GM19025 (cell line): ENCODE measurements at regions not wholly inside any gene's neighbourhood (a gene's known extent, or its start where the extent isn't known, plus 50 kb on each side); places are given as distances from the start of the nearest gene placed in this dataset.
"Not testable (repeated sequence)": the region's sequence is repeated elsewhere in the genome, so short reads cannot be mapped to it uniquely, and the experiment has no call there.

Source experiments
- ATAC-seq: cut with Tn5 transposase; IDR thresholded peaks from one replicate; pipeline ENCODE4 v1.9.1; 2021; ENCODE audit warnings: mild to moderate bottlenecking, low read depth, moderate library complexity; ENCODE audit not compliant: unreplicated experiment

GRCh38 chr1:188958461-188959115 is 1519.1 kb downstream of the BRINP3 start:
- ATAC-seq, result no peak

GRCh38 chr1:188986745-188987417 is 1490.8 kb downstream of the BRINP3 start:
- ATAC-seq, result no peak

GRCh38 chr1:188988589-188988988 is 1489.1 kb downstream of the BRINP3 start:
- no peak for ATAC-seq

- ATAC-seq, result no peak
These were observed 1486.3 kb downstream of the BRINP3 start for GRCh38 chr1:188991221-188991930.

- ATAC-seq, result no peak
These were observed 1469.8 kb downstream of the BRINP3 start for GRCh38 chr1:189007824-189008223.

GRCh38 chr1:189021577-189021976 is 1456.1 kb downstream of the BRINP3 start:
- no peak for ATAC-seq

GRCh38 chr1:189022015-189022414 is 1455.6 kb downstream of the BRINP3 start:
- no peak for ATAC-seq

- ATAC-seq, result no peak
These were observed 1450.2 kb downstream of the BRINP3 start for GRCh38 chr1:189027512-189027911.

- ATAC-seq, result no peak
These were observed 1444.5 kb downstream of the BRINP3 start for GRCh38 chr1:189033169-189033568.

GRCh38 chr1:189036628-189037027 is 1441.0 kb downstream of the BRINP3 start:
- no peak for ATAC-seq

- ATAC-seq, result no peak
These were observed 1431.5 kb downstream of the BRINP3 start for GRCh38 chr1:189046127-189046526.

GRCh38 chr1:189084811-189085210 is 1392.9 kb downstream of the BRINP3 start:
- ATAC-seq, result no peak

GRCh38 chr1:189103956-189104355 is 1373.7 kb downstream of the BRINP3 start:
- ATAC-seq, result no peak

- ATAC-seq, result no peak
These were observed 1360.4 kb downstream of the BRINP3 start for GRCh38 chr1:189117072-189117770.

- ATAC-seq, result no peak
These were observed 1355.7 kb downstream of the BRINP3 start for GRCh38 chr1:189121941-189122340.

- ATAC-seq, result no peak
These were observed 1352.0 kb downstream of the BRINP3 start for GRCh38 chr1:189125694-189126093.

GRCh38 chr1:189131576-189131975 is 1346.1 kb downstream of the BRINP3 start:
- ATAC-seq, result no peak

- ATAC-seq, result not testable (repeated sequence)
These were observed 1337.9 kb downstream of the BRINP3 start for GRCh38 chr1:189139748-189140147.

GRCh38 chr1:189141056-189141455 is 1336.6 kb downstream of the BRINP3 start:
- ATAC-seq, result no peak

GRCh38 chr1:189149547-189150375 is 1327.9 kb downstream of the BRINP3 start:
- ATAC-seq, result no peak
